Endothelial cell of umbilical vein (primary cell): ENCODE measurements at regions not wholly inside any gene's neighbourhood (a gene's known extent, or its start where the extent isn't known, plus 50 kb on each side); places are given as distances from the start of the nearest gene placed in this dataset.

Experiments used
- BruUV-seq: library from RNA; stranded (reverse); fragments of 400-500 nt; replicated peaks from 2 replicates; lab custom pipeline; 2021; lab: Mats Ljungman, UMichigan
- CTCF ChIA-PET: fragments of 300-600, 350-600 bp; sonication (Branson Sonifier 250); formaldehyde crosslinking; loops from one replicate; lab custom pipeline; 2021; ENCODE audit warnings: antibody characterized with exemption, inconsistent platforms; lab: Charles Lee
- POLR2A ChIA-PET: fragments of 300-600, 350-600 bp; sonication (Branson Sonifier 250); formaldehyde crosslinking; loops from one replicate; lab custom pipeline; 2021; ENCODE audit warnings: antibody characterized with exemption, inconsistent platforms; lab: Charles Lee
- DNase-seq: peaks from one replicate; pipeline ENCODE4 v3.0.0-alpha.2; 2011; ENCODE audit warnings: low read depth, low spot score
- FAIRE-seq: peaks from 2 replicates; lab custom pipeline; 2011; peaks lifted over from hg19 to GRCh38; lab: Jason Lieb, UNC
- H2AFZ ChIP-seq: 2 replicates; pipeline ENCODE4 v1.6.0; 2012; ENCODE audit warnings: low read depth, low read length, control low read depth, inconsistent platforms
- H3K27ac ChIP-seq: 2 replicates; pipeline ENCODE4 v1.5.1; 2011; ENCODE audit warnings: low read depth, mild to moderate bottlenecking, control low read depth, low read length, moderate library complexity; ENCODE audit not compliant: insufficient read depth
- H3K27me3 ChIP-seq, 2 experiments: 2 replicates each; pipeline versions ENCODE4 v1.6.0 to v1.6.1; 2011; ENCODE audit warnings: low read length in 2 of 2, mixed read lengths in 1 of 2; ENCODE audit not compliant: control insufficient read depth in 2 of 2, insufficient read depth in 2 of 2
- H3K36me3 ChIP-seq, 2 experiments: 2 replicates in 1 of 2; 3 replicates in 1 of 2; pipeline ENCODE4 v1.5.1; 2011; ENCODE audit warnings: low read length in 2 of 2, mild to moderate bottlenecking in 1 of 2, moderate library complexity in 1 of 2; ENCODE audit not compliant: control insufficient read depth in 2 of 2, insufficient read depth in 2 of 2; ENCODE audit errors: extremely low read depth in 1 of 2
- H3K4me1 ChIP-seq: 3 replicates; pipeline ENCODE4 v1.5.1; 2011; ENCODE audit warnings: mild to moderate bottlenecking, low read length; ENCODE audit not compliant: control insufficient read depth, insufficient read depth; ENCODE audit errors: extremely low read depth
- H3K4me2 ChIP-seq: 2 replicates; pipeline ENCODE4 v1.6.1; 2011; ENCODE audit warnings: low read length, control low read depth, mixed read lengths; ENCODE audit not compliant: insufficient read depth
- H3K4me3 ChIP-seq, 3 experiments: fragments of 200-600 bp in 1 of 3; sonication (generic), shearing (Covaris generic) in 1 of 3; replicated peaks in 1 of 3; 2 replicates each; pipeline ENCODE4 v1.5.1; 2011 to 2016; ENCODE audit warnings: control low read depth in 3 of 3, low read length in 3 of 3, mild to moderate bottlenecking in 2 of 3, inconsistent platforms in 1 of 3, low read depth in 1 of 3, moderate library complexity in 1 of 3; ENCODE audit not compliant: insufficient read depth in 1 of 3
- H3K79me2 ChIP-seq: 2 replicates; pipeline ENCODE4 v1.6.0; 2012; ENCODE audit warnings: low read length, inconsistent platforms; ENCODE audit not compliant: control insufficient read depth, insufficient read depth
- H3K9ac ChIP-seq: replicated peaks from 2 replicates; pipeline ENCODE3; 2011; ENCODE audit warnings: low read length, control low read depth; ENCODE audit not compliant: insufficient read depth; ENCODE audit errors: extremely low read depth
- H3K9me1 ChIP-seq: replicated peaks from 3 replicates; pipeline ENCODE4 v1.6.0; 2011; ENCODE audit warnings: mild to moderate bottlenecking, low read length; ENCODE audit not compliant: control insufficient read depth, insufficient read depth; ENCODE audit errors: extremely low read depth
- H3K9me3 ChIP-seq: replicated peaks from 2 replicates; pipeline ENCODE4 v1.5.1; 2012; ENCODE audit warnings: low read length, inconsistent platforms; ENCODE audit not compliant: control insufficient read depth, insufficient read depth
- H4K20me1 ChIP-seq: replicated peaks from 2 replicates; pipeline ENCODE3; 2011; ENCODE audit warnings: mild to moderate bottlenecking, low read length; ENCODE audit not compliant: control insufficient read depth, insufficient read depth; ENCODE audit errors: extremely low read depth
- EZH2 ChIP-seq: IDR thresholded peaks from 2 replicates; pipeline ENCODE4 v1.6.1; 2012; ENCODE audit warnings: borderline replicate concordance, low read depth, mild to moderate bottlenecking, moderate library complexity, low read length, inconsistent platforms; ENCODE audit not compliant: severe bottlenecking
- FOS ChIP-seq: IDR thresholded peaks from 2 replicates; pipeline ENCODE4 v1.6.1; 2011; ENCODE audit warnings: mild to moderate bottlenecking, low read length, moderate library complexity, borderline replicate concordance; ENCODE audit not compliant: insufficient read depth
- GATA2 ChIP-seq: IDR thresholded peaks from 2 replicates; pipeline ENCODE4 v1.7.0; 2011; ENCODE audit warnings: low read depth, mild to moderate bottlenecking, moderate library complexity, mixed read lengths, low read length; ENCODE audit not compliant: insufficient read length, insufficient read depth
- JUN ChIP-seq: IDR thresholded peaks from 2 replicates; pipeline ENCODE4 v1.6.1; 2011; ENCODE audit warnings: borderline replicate concordance, low read depth; ENCODE audit not compliant: insufficient read length, insufficient read depth
- MYC ChIP-seq: IDR thresholded peaks from one replicate; pipeline ENCODE4 v1.6.1; 2011; ENCODE audit warnings: mild to moderate bottlenecking, low read depth, low read length
- POLR2A ChIP-seq: IDR thresholded peaks from 2 replicates; pipeline ENCODE4 v1.6.1; 2012; ENCODE audit warnings: low read depth, mild to moderate bottlenecking, control low read depth, low read length
- POLR2AphosphoS5 ChIP-seq: IDR thresholded peaks from 2 replicates; pipeline ENCODE4 v1.6.1; 2012; ENCODE audit warnings: low read depth, mild to moderate bottlenecking, control low read depth, low read length, moderate library complexity; ENCODE audit not compliant: insufficient read depth
- dilution Hi-C: fragments of 300-500 bp; cut with MboI; formaldehyde crosslinking; loops from one replicate; pipeline ENCODE4 v1.15.0; 2019; ENCODE audit warnings: low sequenced_read_pairs; ENCODE audit not compliant: extremely low pct_ligation_motif_present
- intact Hi-C: fragments of 100-400 bp; cut with micrococcal nuclease; formaldehyde crosslinking; loops from one replicate; pipeline ENCODE4 v1.10.0; 2022
- TF ChIP-seq, protein P1 (sequence below): IDR thresholded peaks from 2 replicates; pipeline ENCODE4 v1.6.1; 2011; ENCODE audit not compliant: insufficient read depth, insufficient read length
- TF ChIP-seq, protein P2 (sequence below), 2 donors: IDR thresholded peaks; 1 replicate in 1 of 2; 2 replicates in 1 of 2; pipeline ENCODE4 v1.5.1; 2011; ENCODE audit warnings: low read length in 2 of 2, mild to moderate bottlenecking in 2 of 2, moderate library complexity in 2 of 2, control low read depth in 1 of 2, inconsistent platforms in 1 of 2, low read depth in 1 of 2; ENCODE audit not compliant: insufficient read depth in 1 of 2; ENCODE audit errors: extremely low read depth in 1 of 2

DNA sequence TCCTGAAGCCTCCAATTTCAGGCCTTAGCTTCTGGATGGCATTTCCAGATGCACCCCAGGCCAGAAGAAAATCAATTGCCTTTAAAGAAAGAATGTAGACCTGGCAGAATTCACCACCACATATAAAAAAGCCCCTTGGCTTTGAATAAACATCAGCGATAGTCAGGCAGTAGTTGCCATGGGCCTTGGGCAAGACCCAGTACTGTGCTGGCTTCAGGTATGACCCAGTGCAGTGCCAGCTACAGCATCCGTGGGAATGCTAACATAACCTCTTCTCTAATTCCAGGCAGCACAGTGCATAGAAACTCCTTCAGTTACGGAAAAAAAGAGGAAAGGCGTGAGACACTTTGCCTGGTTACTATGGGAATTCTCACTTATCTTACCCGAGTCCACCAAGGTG is 539.6 kb upstream of the LRRTM4 start:
- no peak overlapping the region for H3K4me3 ChIP-seq
- ChIA-PET POLR2A (no interaction called here), CTCF (no interaction called here)
- intact Hi-C loops, result no loop called here
- H3K27ac ChIP-seq, result no peak overlapping the region
- no peak overlapping the region for H3K9ac ChIP-seq
- H3K9me1 ChIP-seq, result no peaks in the 10 kb centered on the region
- no peaks in the 10 kb centered on the region for H3K4me1 ChIP-seq
- H3K36me3 ChIP-seq, result no peaks in the 10 kb centered on the region
- dilution Hi-C loops, result no loop called here
- H3K4me2 ChIP-seq, result no peak overlapping the region
- peaks cover 7% of the 10 kb centered on the region for H3K9me3 ChIP-seq
- DNase-seq (no peak), FAIRE-seq (no peak)
- no peak for TF ChIP-seq MYC
- TF ChIP-seq, protein P1, sequence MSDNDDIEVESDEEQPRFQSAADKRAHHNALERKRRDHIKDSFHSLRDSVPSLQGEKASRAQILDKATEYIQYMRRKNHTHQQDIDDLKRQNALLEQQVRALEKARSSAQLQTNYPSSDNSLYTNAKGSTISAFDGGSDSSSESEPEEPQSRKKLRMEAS, result no peak
- no peak for TF ChIP-seq FOS
- no peak for TF ChIP-seq POLR2AphosphoS5
- no peak for TF ChIP-seq JUN
- no peaks in the 10 kb centered on the region for H3K79me2 ChIP-seq
- no peaks in the 10 kb centered on the region for H3K27me3 ChIP-seq
- H4K20me1 ChIP-seq, result no peaks in the 10 kb centered on the region
- H2AFZ ChIP-seq, result no peak overlapping the region
- BruUV-seq, result no TSS peak

DNA sequence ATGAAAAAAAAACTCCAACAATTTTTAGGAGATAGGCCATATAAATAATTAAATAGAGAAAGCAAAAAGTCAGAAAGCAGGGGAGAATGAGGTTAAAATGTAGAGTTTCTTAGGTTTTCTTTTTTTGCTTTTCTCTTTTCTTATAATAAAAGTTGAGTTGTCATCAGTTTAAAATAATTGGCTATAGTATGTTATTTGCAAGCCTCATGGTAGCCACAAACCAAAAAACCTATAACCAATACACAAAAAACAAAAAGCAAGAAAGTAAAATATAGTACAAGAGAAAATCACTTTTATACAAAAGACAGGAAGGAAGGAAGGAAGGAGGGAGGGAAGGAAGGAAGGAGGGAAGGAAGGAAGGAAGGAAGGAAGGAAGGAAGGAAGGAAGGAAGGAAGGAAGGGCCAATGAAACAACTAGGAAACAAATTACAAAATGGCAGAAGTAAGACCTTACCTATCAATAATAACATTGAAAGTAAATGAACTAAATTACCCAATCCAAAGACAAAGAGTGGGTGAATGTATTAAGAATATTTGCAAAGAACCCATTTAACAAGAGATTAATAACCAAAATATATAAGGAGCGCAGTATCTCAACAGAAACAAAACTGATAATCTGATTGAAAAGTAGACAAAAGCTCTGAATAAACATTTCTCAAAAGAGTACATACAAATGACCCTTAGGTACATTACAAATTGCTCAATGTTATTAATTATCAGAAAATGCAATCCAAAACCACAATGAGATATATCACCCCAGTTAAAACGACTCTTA is 541.3 kb upstream of the LRRTM4 start:
- intact Hi-C loops, result no loop called here
- dilution Hi-C loops, result no loop called here
- H3K4me1 ChIP-seq, result no peaks in the 10 kb centered on the region

More for the DNA sequence above, 541.3 kb upstream of the LRRTM4 start:
- Histone ChIP-seq H3K4me3 (no peak overlapping the region), H3K79me2 (no peaks in the 10 kb centered on the region), H3K9me1 (no peaks in the 10 kb centered on the region), H3K9ac (no peak overlapping the region), H2AFZ (no peak overlapping the region), H3K9me3 (peaks cover 7% of the 10 kb centered on the region), H3K36me3 (no peaks in the 10 kb centered on the region), H3K27me3 (no peaks in the 10 kb centered on the region), H4K20me1 (no peaks in the 10 kb centered on the region), H3K4me2 (no peak overlapping the region), H3K27ac (no peak overlapping the region)
- POLR2A ChIA-PET, result interaction anchor here (0.6 kb wide), 1 partner anchor 679 kb away, joined by 3 read pairs; no protein-coding TSS in a partner anchor
- CTCF ChIA-PET, result no interaction called here
- BruUV-seq, result no TSS peak
- no peak for DNase-seq
- TF ChIP-seq, protein P2, sequence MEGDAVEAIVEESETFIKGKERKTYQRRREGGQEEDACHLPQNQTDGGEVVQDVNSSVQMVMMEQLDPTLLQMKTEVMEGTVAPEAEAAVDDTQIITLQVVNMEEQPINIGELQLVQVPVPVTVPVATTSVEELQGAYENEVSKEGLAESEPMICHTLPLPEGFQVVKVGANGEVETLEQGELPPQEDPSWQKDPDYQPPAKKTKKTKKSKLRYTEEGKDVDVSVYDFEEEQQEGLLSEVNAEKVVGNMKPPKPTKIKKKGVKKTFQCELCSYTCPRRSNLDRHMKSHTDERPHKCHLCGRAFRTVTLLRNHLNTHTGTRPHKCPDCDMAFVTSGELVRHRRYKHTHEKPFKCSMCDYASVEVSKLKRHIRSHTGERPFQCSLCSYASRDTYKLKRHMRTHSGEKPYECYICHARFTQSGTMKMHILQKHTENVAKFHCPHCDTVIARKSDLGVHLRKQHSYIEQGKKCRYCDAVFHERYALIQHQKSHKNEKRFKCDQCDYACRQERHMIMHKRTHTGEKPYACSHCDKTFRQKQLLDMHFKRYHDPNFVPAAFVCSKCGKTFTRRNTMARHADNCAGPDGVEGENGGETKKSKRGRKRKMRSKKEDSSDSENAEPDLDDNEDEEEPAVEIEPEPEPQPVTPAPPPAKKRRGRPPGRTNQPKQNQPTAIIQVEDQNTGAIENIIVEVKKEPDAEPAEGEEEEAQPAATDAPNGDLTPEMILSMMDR (IDR thresholded peaks at IDR 0.05; ENCODE audit: extremely low read depth in 1 of 2, insufficient read depth in 1 of 2, low read depth in 1 of 2, low read length in 2 of 2), result no peak
- TF ChIP-seq FOS (no peak), GATA2 (no peak), POLR2A (no peak), EZH2 (no peak), POLR2AphosphoS5 (no peak), JUN (no peak), MYC (no peak)
- TF ChIP-seq, protein P1, result no peak
- no peak for FAIRE-seq
